PC-3 (cell line): ENCODE measurements at regions not wholly inside any gene's neighbourhood (a gene's known extent, or its start where the extent isn't known, plus 50 kb on each side); places are given as distances from the start of the nearest gene placed in this dataset.

Experiments
- ATAC-seq: fragments of 200-7000 bp; cut with Tn5 transposase; 2 replicates; pipeline ENCODE4 v1.9.1; 2020; ENCODE audit warnings: mild to moderate bottlenecking, moderate library complexity
- BruUV-seq: library from RNA; stranded (reverse); fragments of 400-500 nt; replicated peaks from 2 replicates; lab custom pipeline; 2021; lab: Mats Ljungman, UMichigan
- CTCF ChIA-PET: fragments of 300-600 bp; sonication (Branson Sonifier 250); formaldehyde crosslinking; loops from one replicate; lab custom pipeline; 2022; ENCODE audit warnings: antibody characterized with exemption; lab: Charles Lee
- POLR2A ChIA-PET: fragments of 300-600 bp; sonication (Branson Sonifier 250); formaldehyde crosslinking; loops from one replicate; lab custom pipeline; 2022; ENCODE audit warnings: antibody characterized with exemption; ENCODE audit not compliant: unreplicated experiment; lab: Charles Lee
- DNase-seq: peaks from one replicate; pipeline ENCODE4 v3.0.0-alpha.2; 2015
- H2AFZ ChIP-seq: fragments of 300-600 bp; sonication (generic); 2 replicates; pipeline ENCODE4 v1.6.0; 2016; ENCODE audit warnings: antibody characterized with exemption, low read length
- H3F3A ChIP-seq: fragments of 300-600 bp; sonication (generic); one replicate; pipeline ENCODE4 v1.6.0; 2017; ENCODE audit warnings: antibody characterized with exemption, low read length, control low read depth, mild to moderate bottlenecking; ENCODE audit not compliant: unreplicated experiment
- H3K27ac ChIP-seq: fragments of 300-600 bp; sonication (generic); 2 replicates; pipeline ENCODE4 v1.5.1; 2016; ENCODE audit warnings: mild to moderate bottlenecking, low read length
- H3K27me3 ChIP-seq: fragments of 300-600 bp; sonication (generic); 2 replicates; pipeline ENCODE4 v1.6.1; 2016; ENCODE audit warnings: low read length, mixed read lengths
- H3K36me3 ChIP-seq: fragments of 300-600 bp; sonication (generic); 2 replicates; pipeline ENCODE4 v1.6.1; 2016; ENCODE audit warnings: low read depth, mixed run types, low read length, mixed read lengths
- H3K4me1 ChIP-seq: fragments of 300-600 bp; sonication (generic); 2 replicates; pipeline ENCODE4 v1.5.1; 2016; ENCODE audit warnings: low read length; ENCODE audit not compliant: insufficient read depth
- H3K4me2 ChIP-seq: fragments of 300-600 bp; sonication (generic); 2 replicates; pipeline ENCODE4 v1.6.0; 2016; ENCODE audit warnings: low read length
- H3K4me3 ChIP-seq: fragments of 300-600 bp; sonication (generic); 2 replicates; pipeline ENCODE4 v1.5.1; 2016; ENCODE audit warnings: mild to moderate bottlenecking, low read length, mixed read lengths
- H3K79me2 ChIP-seq: fragments of 300-600 bp; sonication (generic); 2 replicates; pipeline ENCODE4 v1.6.1; 2017; ENCODE audit warnings: low read length, mixed read lengths
- H3K9ac ChIP-seq: fragments of 300-600 bp; sonication (generic); 2 replicates; pipeline ENCODE4 v1.6.0; 2016; ENCODE audit warnings: mild to moderate bottlenecking, low read length
- H3K9me2 ChIP-seq: fragments of 300-600 bp; sonication (generic); replicated peaks from 2 replicates; pipeline ENCODE4 v1.6.1; 2016; ENCODE audit warnings: mixed run types, low read length, mixed read lengths
- H3K9me3 ChIP-seq: fragments of 300-600 bp; sonication (generic); 2 replicates; pipeline ENCODE4 v1.6.1; 2016; ENCODE audit warnings: low read length, mixed read lengths
- H4K20me1 ChIP-seq: fragments of 300-600 bp; sonication (generic); 2 replicates; pipeline ENCODE4 v1.6.1; 2016; ENCODE audit warnings: low read length, mixed read lengths
- EZH2 ChIP-seq: fragments of 300-600 bp; sonication (generic); IDR thresholded peaks from one replicate; pipeline ENCODE4 v1.6.1; 2017; ENCODE audit warnings: antibody characterized with exemption, mild to moderate bottlenecking, low read length; ENCODE audit not compliant: unreplicated experiment
- EZH2phosphoT487 ChIP-seq: fragments of 300-600 bp; sonication (generic); IDR thresholded peaks from 2 replicates; pipeline ENCODE4 v1.6.1; 2018; ENCODE audit warnings: mild to moderate bottlenecking, antibody characterized with exemption, low read length, borderline replicate concordance
- intact Hi-C: fragments of 100-400 bp; cut with micrococcal nuclease; formaldehyde crosslinking; loops from 2 replicates; pipeline ENCODE4 v1.9.0; 2023
- TF ChIP-seq, protein P1 (sequence below): fragments of 300-600 bp; sonication (generic); conservative IDR thresholded peaks from 2 replicates; pipeline ENCODE4 v1.5.1; 2017; ENCODE audit warnings: antibody characterized with exemption, low read depth, mild to moderate bottlenecking, low read length

DNA sequence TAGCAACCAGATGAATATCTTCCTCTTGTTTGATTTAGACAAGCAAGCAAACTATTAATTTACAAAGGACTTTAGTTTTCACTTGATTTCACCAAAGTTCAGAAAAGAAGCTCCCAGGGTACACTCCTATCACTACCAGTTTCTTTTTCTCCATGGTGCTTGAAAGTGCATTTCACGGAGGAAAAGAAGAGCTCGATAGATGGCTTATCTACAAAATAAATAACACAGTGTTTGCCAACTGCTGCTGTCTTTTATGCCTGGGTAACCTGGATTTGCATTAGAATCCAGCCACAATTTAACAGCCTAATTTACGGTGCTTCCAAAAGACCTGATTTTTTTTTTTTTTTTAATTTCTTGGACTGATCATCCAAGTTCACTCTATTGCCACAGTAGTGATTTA lies 275.7 kb downstream of the GPR37 start:
- H3K27ac ChIP-seq = no peak overlapping the region

GRCh38 chr7:124489082-124489819 lies 276.3 kb downstream of the GPR37 start:
- H3K4me1 ChIP-seq = peaks cover 4% of the 10 kb centered on the region; the same call in 1 of the 2 replicates
- ATAC-seq = no peak
- no peak overlapping the region for H3K9ac ChIP-seq
- no peaks in the 10 kb centered on the region for H3F3A ChIP-seq
- intact Hi-C loops = loop anchor here (5.0 kb wide), 1 partner anchor 38 kb away; no protein-coding TSS in a partner anchor
- no peak overlapping the region for H3K27ac ChIP-seq
- H3K4me2 ChIP-seq = no peak overlapping the region
- H4K20me1 ChIP-seq = no peaks in the 10 kb centered on the region
- H2AFZ ChIP-seq = 0 out of 2 replicates have a peak overlapping the region, but pooled peaks have one; percentile 47
- DNase-seq = no peak
- POLR2A ChIA-PET = no interaction called here
- H3K36me3 ChIP-seq = no peaks in the 10 kb centered on the region
- TF ChIP-seq EZH2 (no peak), EZH2phosphoT487 (no peak)
- TF ChIP-seq, protein P1, sequence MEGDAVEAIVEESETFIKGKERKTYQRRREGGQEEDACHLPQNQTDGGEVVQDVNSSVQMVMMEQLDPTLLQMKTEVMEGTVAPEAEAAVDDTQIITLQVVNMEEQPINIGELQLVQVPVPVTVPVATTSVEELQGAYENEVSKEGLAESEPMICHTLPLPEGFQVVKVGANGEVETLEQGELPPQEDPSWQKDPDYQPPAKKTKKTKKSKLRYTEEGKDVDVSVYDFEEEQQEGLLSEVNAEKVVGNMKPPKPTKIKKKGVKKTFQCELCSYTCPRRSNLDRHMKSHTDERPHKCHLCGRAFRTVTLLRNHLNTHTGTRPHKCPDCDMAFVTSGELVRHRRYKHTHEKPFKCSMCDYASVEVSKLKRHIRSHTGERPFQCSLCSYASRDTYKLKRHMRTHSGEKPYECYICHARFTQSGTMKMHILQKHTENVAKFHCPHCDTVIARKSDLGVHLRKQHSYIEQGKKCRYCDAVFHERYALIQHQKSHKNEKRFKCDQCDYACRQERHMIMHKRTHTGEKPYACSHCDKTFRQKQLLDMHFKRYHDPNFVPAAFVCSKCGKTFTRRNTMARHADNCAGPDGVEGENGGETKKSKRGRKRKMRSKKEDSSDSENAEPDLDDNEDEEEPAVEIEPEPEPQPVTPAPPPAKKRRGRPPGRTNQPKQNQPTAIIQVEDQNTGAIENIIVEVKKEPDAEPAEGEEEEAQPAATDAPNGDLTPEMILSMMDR = no peak
- BruUV-seq = no TSS peak
- no peaks in the 10 kb centered on the region for H3K9me2 ChIP-seq
- H3K27me3 ChIP-seq = no peaks in the 10 kb centered on the region
- H3K79me2 ChIP-seq = no peaks in the 10 kb centered on the region
- no peaks in the 10 kb centered on the region for H3K9me3 ChIP-seq
- no peak overlapping the region for H3K4me3 ChIP-seq
- CTCF ChIA-PET = no interaction called here

More for the DNA sequence above, 275.7 kb downstream of the GPR37 start:
- Histone ChIP-seq H3K9me3 (no peaks in the 10 kb centered on the region), H3K36me3 (no peaks in the 10 kb centered on the region), H3K27me3 (no peaks in the 10 kb centered on the region), H4K20me1 (no peaks in the 10 kb centered on the region), H3K79me2 (no peaks in the 10 kb centered on the region), H3F3A (no peaks in the 10 kb centered on the region), H3K9me2 (no peaks in the 10 kb centered on the region), H3K4me2 (peak overlapping the region; percentile 42), H3K4me1 (peaks cover 4% of the 10 kb centered on the region; the same call in 1 of the 2 replicates), H3K4me3 (no peak overlapping the region), H3K9ac (no peak overlapping the region), H2AFZ (peak overlapping the region; percentile 47; the same call in 1 of the 2 replicates)
- ChIA-PET CTCF (no interaction called here), POLR2A (no interaction called here)
- DNase-seq (no peak), ATAC-seq (0 out of 2 replicates have a peak, but pooled peaks have one; percentile 13)
- intact Hi-C loops = loop anchor here (5.0 kb wide), 1 partner anchor 37 kb away; no protein-coding TSS in a partner anchor
- no TSS peak for BruUV-seq
- TF ChIP-seq EZH2phosphoT487 (no peak), EZH2 (no peak)
- TF ChIP-seq, protein P1 = no peak
